Small intestine (tissue), 7 donors: ENCODE measurements at regions not wholly inside any gene's neighbourhood (a gene's known extent, or its start where the extent isn't known, plus 50 kb on each side); places are given as distances from the start of the nearest gene placed in this dataset.

Experiments used
- DNase-seq, 2 donors: peaks; one replicate each; pipeline versions ENCODE4 v3.0.0 to v3.0.0-alpha.2; 2013
- FAIRE-seq: peaks from 2 replicates; lab custom pipeline; 2012; peaks lifted over from hg19 to GRCh38; lab: Jason Lieb, UNC
- H3K27ac ChIP-seq, 3 donors: one replicate each; pipeline ENCODE4 v1.5.1; 2013; ENCODE audit warnings: low read length in 2 of 3, mild to moderate bottlenecking in 2 of 3, control low read depth in 1 of 3, inconsistent platforms in 1 of 3, low read depth in 1 of 3, moderate library complexity in 1 of 3
- H3K27me3 ChIP-seq, 3 donors: one replicate each; pipeline ENCODE4 v1.6.1; 2013; ENCODE audit warnings: low read length in 3 of 3, inconsistent platforms in 1 of 3; ENCODE audit not compliant: control insufficient read depth in 3 of 3, insufficient read depth in 3 of 3
- H3K36me3 ChIP-seq, 3 donors: one replicate each; pipeline ENCODE4 v1.6.1; 2013; ENCODE audit warnings: low read length in 3 of 3, inconsistent platforms in 1 of 3, low read depth in 1 of 3, mild to moderate bottlenecking in 1 of 3, moderate library complexity in 1 of 3; ENCODE audit not compliant: control insufficient read depth in 3 of 3, insufficient read depth in 2 of 3
- H3K4me1 ChIP-seq, 3 donors: one replicate each; pipeline ENCODE4 v1.6.1; 2013; ENCODE audit warnings: low read length in 2 of 3, inconsistent platforms in 1 of 3, low read depth in 1 of 3, mild to moderate bottlenecking in 1 of 3, moderate library complexity in 1 of 3; ENCODE audit not compliant: control insufficient read depth in 3 of 3, insufficient read depth in 2 of 3
- H3K4me3 ChIP-seq, 3 donors: one replicate each; pipeline ENCODE4 v1.5.1; 2013; ENCODE audit warnings: low read length in 3 of 3, control low read depth in 1 of 3, inconsistent platforms in 1 of 3, low read depth in 1 of 3, mild to moderate bottlenecking in 1 of 3, moderate library complexity in 1 of 3
- H3K9me3 ChIP-seq, 2 donors: one replicate each; pipeline ENCODE4 v1.6.1; 2013; ENCODE audit warnings: low read depth in 1 of 2, low read length in 1 of 2; ENCODE audit not compliant: control insufficient read depth in 2 of 2, insufficient read depth in 1 of 2
- WGBS, 3 donors: extraction: QIAGEN DNeasy Blood & Tissue Kit; methylation state at CpG; one replicate each; pipeline ENCODE4 v1.1.7; 2013; 5-methylcytosine and 5-hydroxymethylcytosine counted together
- donor health status: healthy with polysubstance abuse.
- donor health status: control.
- donor health status: control.
- donor health status: Bipolar disorder and iron deficiency.
- donor health status: healthy.

DNA sequence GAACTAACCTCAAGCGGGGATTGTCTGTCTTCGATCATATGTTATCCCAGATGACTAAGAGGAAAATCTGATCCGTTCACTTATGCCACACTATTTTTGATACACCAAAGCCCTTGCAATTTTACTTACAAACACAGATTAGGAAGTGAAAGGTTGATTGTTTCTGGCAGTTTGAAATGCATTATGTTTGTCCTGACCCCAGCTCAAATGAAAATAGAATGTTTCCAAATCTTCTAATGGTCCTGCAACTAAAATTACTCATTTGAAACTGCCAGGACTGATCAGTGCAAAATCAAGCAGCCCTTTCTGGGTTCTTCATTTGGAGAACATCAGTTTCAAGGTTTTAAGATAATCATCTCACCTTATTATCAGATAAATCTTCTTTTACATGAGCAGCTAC is 696.7 kb upstream of the WWC1 start:
- no peak for FAIRE-seq
- H3K9me3 ChIP-seq = no peaks in the 10 kb centered on the region
- 67 to 77% (median 77%) methylated on average over 3 of the region's 3 CpGs for WGBS, 3 donors

DNA sequence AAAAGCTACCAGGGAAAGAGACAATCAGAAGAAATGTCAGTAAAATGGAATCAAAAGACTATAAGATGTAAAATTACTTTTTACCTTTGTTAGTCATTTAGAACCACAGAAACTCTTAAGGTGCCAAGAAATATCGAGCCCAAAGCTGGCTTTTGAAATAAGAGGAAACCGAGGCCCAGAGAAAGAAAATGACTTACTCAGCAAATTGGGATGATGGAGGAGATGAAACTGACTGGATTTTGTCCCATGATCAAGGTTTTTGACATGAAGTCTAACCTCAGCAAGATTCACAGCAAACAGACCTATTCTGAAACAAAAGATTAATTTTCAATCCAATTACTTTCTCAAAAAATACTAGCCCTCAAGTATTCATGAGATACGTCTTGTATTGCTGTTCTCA is 696.2 kb upstream of the WWC1 start:
- no peaks in the 10 kb centered on the region for H3K36me3 ChIP-seq
- H3K27ac ChIP-seq = no peak overlapping the region
- 65 to 71% (median 71%) methylated on average over 3 of the region's 3 CpGs for WGBS, 3 donors
- FAIRE-seq (no peak), DNase-seq (no peak)
- H3K4me3 ChIP-seq = no peak overlapping the region
- H3K9me3 ChIP-seq = no peaks in the 10 kb centered on the region
- H3K4me1 ChIP-seq = no peaks in the 10 kb centered on the region
- no peaks in the 10 kb centered on the region for H3K27me3 ChIP-seq

More for the DNA sequence above, 696.7 kb upstream of the WWC1 start:
- Histone ChIP-seq H3K36me3 (no peaks in the 10 kb centered on the region), H3K4me1 (no peaks in the 10 kb centered on the region), H3K27me3 (no peaks in the 10 kb centered on the region), H3K4me3 (no peak overlapping the region), H3K27ac (no peak overlapping the region)
- DNase-seq = no peak

DNA sequence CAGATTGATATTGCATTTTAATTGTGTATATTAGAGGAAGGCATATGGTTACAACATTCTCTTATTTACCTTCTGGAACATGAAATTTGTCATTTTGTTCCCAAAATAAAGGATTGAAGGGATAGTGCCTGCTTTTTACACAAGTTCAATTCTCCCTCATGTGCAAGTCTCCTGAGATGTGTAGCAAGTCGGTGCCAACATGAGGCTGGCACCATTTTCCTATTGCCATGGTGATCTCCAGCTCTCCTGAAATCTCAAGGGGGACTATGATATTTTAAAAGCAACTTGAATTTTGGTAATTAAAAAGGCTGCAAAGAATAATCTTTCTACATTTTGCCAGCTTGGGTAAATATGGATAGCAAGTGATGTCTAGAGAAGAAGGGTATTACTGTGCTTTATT is 693.3 kb upstream of the WWC1 start:
- WGBS, 3 donors = 76 to 77% (median 77%) methylated on average over 1 of the region's 1 CpG
- Histone ChIP-seq H3K27ac (no peak overlapping the region), H3K4me1 (no peaks in the 10 kb centered on the region), H3K36me3 (no peaks in the 10 kb centered on the region), H3K4me3 (no peak overlapping the region), H3K27me3 (no peaks in the 10 kb centered on the region), H3K9me3 (no peaks in the 10 kb centered on the region)
- DNase-seq = no peak
- no peak for FAIRE-seq

DNA sequence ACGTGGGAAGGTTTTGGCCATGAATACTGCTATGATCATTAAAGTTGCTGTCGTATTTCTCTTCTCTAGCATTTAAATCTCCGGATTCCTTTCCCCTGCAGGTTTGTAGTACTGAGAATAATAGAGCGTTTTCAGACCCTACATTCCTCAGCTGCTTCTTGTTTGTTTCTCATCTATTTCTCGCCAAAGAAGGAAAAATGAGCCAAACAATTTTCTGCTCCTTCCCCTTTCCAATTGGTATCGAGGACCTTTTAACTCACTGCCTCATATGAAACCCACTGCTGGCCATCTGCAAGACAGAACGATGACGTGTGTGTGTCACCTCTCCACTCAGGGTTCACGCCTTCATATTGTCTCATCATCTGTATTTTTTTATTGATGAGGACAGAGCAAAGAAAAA is 689.4 kb upstream of the WWC1 start:
- FAIRE-seq (no peak), DNase-seq (no peak)
- no peaks in the 10 kb centered on the region for H3K9me3 ChIP-seq
- H3K36me3 ChIP-seq = no peaks in the 10 kb centered on the region
- no peak overlapping the region for H3K27ac ChIP-seq
- 71 to 75% (median 73%) methylated on average over 9 of the region's 9 CpGs for WGBS, 3 donors
- no peaks in the 10 kb centered on the region for H3K27me3 ChIP-seq
- no peaks in the 10 kb centered on the region for H3K4me1 ChIP-seq
- no peak overlapping the region for H3K4me3 ChIP-seq

DNA sequence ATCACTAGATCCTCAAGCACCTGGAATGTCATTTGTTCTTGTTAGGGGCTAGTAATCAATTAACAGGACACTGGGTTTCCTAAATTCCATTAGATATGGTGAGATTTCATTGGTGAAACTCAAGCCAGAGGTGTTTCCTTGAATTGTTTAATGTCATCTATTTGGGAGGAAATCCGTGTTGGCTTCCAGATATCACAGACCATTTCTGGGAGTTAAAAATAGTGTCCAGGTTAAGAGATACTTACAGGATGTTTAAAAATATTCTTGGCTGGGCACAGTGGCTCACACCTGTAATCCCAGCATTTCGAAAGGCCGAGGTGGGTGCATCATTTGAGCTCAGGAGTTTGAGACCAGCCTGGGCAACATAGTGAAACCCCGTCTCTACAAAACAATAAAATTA is 688.3 kb upstream of the WWC1 start:
- WGBS, 3 donors = 68 to 79% (median 68%) methylated on average over 4 of the region's 4 CpGs
- Histone ChIP-seq H3K4me1 (no peaks in the 10 kb centered on the region), H3K4me3 (no peak overlapping the region), H3K27ac (no peak overlapping the region), H3K36me3 (no peaks in the 10 kb centered on the region), H3K27me3 (no peaks in the 10 kb centered on the region), H3K9me3 (no peaks in the 10 kb centered on the region)
- FAIRE-seq (no peak), DNase-seq (no peak)

DNA sequence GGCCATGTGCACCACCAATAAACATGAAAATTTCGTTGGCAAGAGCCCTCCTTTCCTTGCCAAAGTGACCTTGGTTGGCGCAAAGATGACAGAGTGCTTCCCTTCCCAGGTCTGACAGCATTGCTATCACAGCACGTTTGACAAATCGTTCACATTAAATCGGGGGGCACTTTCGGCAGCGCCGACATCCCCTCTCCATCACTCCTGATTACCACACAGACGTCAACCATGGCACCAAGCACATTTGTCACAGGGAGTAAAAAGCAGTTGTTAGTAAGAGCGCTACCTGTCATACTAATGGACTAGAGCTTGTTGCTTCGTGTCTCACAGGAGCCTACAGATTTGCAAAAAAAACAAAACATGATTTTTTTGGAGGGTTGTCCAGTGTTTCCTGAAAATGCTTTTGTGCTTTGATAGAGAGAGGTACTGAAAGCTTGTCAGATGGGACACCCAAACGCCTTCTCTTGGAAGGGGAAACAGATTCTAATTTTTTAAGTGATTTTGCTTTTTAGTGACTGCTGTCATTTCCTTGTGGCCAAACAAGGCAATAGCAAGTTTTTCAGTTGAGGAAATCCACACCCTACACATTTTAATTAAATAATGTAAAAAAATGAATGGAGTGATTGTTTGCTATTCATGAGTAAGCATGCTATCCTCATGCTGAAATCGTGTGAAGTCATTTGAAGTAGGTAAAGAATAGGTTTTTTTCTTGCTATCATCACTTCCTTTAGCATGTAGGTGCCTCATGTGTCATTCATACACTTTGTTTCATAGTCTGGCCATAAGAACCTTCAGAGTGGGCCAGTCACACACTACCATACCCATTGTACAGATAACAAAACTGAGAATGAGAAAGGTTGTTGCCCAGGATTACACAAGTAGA is 682.8 kb upstream of the WWC1 start:
- H3K4me3 ChIP-seq = no peak overlapping the region
- no peaks in the 10 kb centered on the region for H3K36me3 ChIP-seq
- FAIRE-seq (no peak), DNase-seq (no peak)
- H3K27ac ChIP-seq = no peak overlapping the region
- WGBS, 3 donors = 80 to 83% (median 82%) methylated on average over 13 of the region's 13 CpGs
- H3K9me3 ChIP-seq = no peaks in the 10 kb centered on the region
- no peaks in the 10 kb centered on the region for H3K4me1 ChIP-seq
- H3K27me3 ChIP-seq = no peaks in the 10 kb centered on the region

DNA sequence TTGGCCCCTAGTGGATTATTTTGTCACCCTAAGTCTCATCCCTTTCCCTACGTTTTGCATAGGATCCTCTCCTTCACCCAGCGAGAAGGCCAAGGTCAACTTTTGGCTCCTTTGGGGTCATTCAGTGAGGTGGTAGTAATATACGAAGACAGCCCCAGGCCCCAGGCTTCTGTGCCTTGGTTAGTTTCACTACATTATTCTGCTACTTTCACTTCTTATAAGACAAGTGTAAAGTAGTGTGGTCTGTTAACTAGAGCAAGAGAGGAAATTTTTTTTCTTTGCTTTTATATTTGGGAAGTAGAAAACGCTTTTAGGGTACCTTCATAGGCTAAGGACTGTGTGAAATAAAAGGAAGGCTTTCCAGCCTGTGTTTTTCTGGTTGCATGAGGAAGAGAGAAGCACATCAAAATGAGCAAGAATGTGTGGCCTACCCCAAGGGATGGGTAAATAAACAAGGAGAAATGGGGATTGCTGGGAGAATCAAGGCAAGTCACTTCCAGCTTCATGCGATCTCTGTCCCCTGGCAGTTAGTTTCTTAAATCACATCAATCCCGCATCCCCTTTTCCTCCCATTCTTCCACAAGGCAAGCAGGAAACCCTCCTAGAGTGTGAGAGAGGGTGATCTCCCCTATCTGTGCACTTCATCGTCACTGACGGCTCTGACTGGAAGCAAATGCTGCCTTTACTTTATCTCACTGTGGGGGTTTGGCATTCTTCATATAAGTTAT is 677.0 kb upstream of the WWC1 start:
- 57 to 69% (median 67%) methylated on average over 8 of the region's 8 CpGs for WGBS, 3 donors
- H3K27me3 ChIP-seq = no peaks in the 10 kb centered on the region
- FAIRE-seq (no peak), DNase-seq (no peak)
- H3K27ac ChIP-seq = no peak overlapping the region
- no peak overlapping the region for H3K4me3 ChIP-seq
- H3K9me3 ChIP-seq = no peaks in the 10 kb centered on the region
- H3K4me1 ChIP-seq = no peaks in the 10 kb centered on the region
- no peaks in the 10 kb centered on the region for H3K36me3 ChIP-seq

DNA sequence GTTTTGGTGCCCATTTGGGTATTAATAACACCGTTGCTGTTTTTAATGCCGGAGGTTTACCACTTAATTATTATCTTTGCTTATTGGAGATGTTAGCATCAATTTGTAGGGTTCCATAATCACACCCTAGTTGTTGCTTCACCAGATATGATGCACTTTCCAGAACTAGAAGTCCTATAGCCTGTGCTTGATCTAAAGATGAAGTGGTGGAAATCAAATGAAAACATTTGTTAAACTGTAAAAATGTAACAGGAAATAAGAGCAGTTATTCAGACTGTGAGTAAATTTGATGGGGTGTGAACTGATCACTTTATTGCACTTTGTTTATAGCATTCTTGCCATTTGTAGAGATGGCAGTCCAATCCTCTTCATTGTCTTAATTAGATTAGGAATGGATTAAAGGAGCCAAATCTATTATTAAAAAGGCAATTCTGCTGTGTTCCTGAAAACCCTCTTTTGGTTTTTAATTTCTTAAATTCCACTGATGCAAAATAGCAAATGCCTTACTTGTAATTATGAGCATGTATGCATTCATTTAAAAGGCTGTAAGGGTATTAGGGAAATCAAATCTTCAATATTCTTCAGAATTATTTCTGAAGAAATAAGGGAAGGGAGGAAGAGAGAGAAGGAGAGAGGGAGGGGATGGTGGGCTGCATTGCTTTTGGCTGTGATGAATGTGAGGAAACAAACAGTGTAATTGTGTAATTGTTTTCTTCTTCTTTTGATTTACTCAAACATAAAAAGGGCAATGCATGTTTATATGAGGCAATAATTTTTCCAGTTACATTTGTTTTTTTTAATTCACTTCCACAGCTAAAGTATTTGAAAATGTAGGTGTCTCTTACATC is 675.2 kb upstream of the WWC1 start:
- no peaks in the 10 kb centered on the region for H3K9me3 ChIP-seq
- no peak overlapping the region for H3K4me3 ChIP-seq
- H3K27ac ChIP-seq = no peak overlapping the region
- no peaks in the 10 kb centered on the region for H3K4me1 ChIP-seq
- no peaks in the 10 kb centered on the region for H3K36me3 ChIP-seq
- 17 to 79% (median 24%) methylated on average over 2 of the region's 2 CpGs for WGBS, 3 donors
- no peak for FAIRE-seq
- no peak for DNase-seq
- H3K27me3 ChIP-seq = no peaks in the 10 kb centered on the region
